ENCODE measurements at regions not wholly inside any gene's neighbourhood (a gene's known extent, or its start where the extent isn't known, plus 50 kb on each side); places are given as distances from the start of the nearest gene placed in this dataset.

DNA sequence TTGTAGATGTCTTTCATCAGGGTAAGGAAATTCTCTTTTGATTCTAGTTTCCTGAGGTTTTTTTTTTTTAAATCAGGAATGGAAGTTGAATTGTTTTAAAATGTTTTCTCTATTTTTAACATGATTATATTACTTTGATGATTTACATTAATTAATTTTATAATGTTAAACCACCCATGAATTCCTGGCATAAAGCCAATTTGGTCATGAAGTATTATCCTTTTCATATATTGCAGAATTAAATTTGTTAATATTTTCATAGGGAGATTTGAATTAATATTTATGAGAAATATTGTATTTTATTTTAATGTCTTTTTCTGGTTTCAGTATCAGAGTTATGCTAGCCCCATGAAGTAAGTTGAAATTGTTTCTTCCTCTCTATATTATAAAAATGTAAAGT is 144.6 kb downstream of the MAIP1 start:
- H3K36me3 Mint-ChIP-seq: no peaks in the 10 kb centered on the region
- Histone ChIP-seq H3K4me2 (no peak overlapping the region), H3K27me3 (no peaks in the 10 kb centered on the region), H3K4me3 (no peak overlapping the region), H3F3A (ENCODE audit: low read depth) (no peaks in the 10 kb centered on the region), H4K20me1 (ENCODE audit: low read depth) (no peaks in the 10 kb centered on the region), H2AFZ (replicated peaks) (no peak overlapping the region), H3K4me1 (peaks cover 4% of the 10 kb centered on the region), H3K27ac (no peak overlapping the region), H3K9me3 (ENCODE audit: low read depth) (no peaks in the 10 kb centered on the region), H3K79me2 (ENCODE audit: low read depth) (no peaks in the 10 kb centered on the region), H3K9ac (no peak overlapping the region), H3K36me3 (no peaks in the 10 kb centered on the region)
- no peaks in the 10 kb centered on the region for H3K27me3 Mint-ChIP-seq (ENCODE audit: insufficient read depth, low read depth)
- H3K9me3 Mint-ChIP-seq: no peaks in the 10 kb centered on the region
- TF ChIP-seq EZH2phosphoT487 (IDR thresholded peaks at IDR 0.05): no peak
- no peak for TF ChIP-seq EZH2 (IDR thresholded peaks at IDR 0.05)
- TF ChIP-seq, protein P1, sequence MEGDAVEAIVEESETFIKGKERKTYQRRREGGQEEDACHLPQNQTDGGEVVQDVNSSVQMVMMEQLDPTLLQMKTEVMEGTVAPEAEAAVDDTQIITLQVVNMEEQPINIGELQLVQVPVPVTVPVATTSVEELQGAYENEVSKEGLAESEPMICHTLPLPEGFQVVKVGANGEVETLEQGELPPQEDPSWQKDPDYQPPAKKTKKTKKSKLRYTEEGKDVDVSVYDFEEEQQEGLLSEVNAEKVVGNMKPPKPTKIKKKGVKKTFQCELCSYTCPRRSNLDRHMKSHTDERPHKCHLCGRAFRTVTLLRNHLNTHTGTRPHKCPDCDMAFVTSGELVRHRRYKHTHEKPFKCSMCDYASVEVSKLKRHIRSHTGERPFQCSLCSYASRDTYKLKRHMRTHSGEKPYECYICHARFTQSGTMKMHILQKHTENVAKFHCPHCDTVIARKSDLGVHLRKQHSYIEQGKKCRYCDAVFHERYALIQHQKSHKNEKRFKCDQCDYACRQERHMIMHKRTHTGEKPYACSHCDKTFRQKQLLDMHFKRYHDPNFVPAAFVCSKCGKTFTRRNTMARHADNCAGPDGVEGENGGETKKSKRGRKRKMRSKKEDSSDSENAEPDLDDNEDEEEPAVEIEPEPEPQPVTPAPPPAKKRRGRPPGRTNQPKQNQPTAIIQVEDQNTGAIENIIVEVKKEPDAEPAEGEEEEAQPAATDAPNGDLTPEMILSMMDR (IDR thresholded peaks at IDR 0.05): no peak
- no peak overlapping the region for H3K27ac Mint-ChIP-seq
- H3K4me1 Mint-ChIP-seq: peaks cover 5% of the 10 kb centered on the region
- H3K4me3 Mint-ChIP-seq: no peak overlapping the region
- DNase-seq (ENCODE audit: low spot score): no peak

DNA sequence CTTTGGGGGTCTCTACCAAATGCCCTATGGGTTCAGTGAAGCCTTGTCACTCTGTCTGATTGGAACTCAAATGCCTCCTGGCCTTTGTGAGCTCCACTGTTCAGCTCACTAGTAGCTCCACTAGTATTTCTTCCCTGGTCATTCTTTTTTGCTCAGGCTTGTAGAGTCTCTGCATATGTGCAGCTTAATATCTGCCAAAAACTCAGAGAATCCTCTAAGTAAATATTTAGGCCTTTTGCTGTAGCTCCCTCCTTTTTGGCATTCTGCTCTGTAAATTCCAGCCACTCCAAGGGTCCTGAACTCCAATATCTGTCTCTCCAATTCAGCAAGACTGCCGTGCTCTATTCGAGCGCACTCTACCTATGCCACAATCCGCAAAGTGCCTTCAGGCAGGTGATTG is 146.5 kb downstream of the MAIP1 start:
- no peaks in the 10 kb centered on the region for H3K36me3 Mint-ChIP-seq
- Histone ChIP-seq H2AFZ (replicated peaks) (peak overlapping the region; percentile 95), H3K27ac (no peak overlapping the region), H3K9ac (no peak overlapping the region), H3K4me3 (no peak overlapping the region), H3K4me1 (peaks cover 4% of the 10 kb centered on the region), H4K20me1 (ENCODE audit: low read depth) (no peaks in the 10 kb centered on the region), H3K27me3 (no peaks in the 10 kb centered on the region), H3F3A (ENCODE audit: low read depth) (no peaks in the 10 kb centered on the region), H3K4me2 (no peak overlapping the region), H3K79me2 (ENCODE audit: low read depth) (no peaks in the 10 kb centered on the region), H3K36me3 (no peaks in the 10 kb centered on the region), H3K9me3 (ENCODE audit: low read depth) (no peaks in the 10 kb centered on the region)
- no peak overlapping the region for H3K27ac Mint-ChIP-seq
- no peak overlapping the region for H3K4me3 Mint-ChIP-seq
- no peaks in the 10 kb centered on the region for H3K4me1 Mint-ChIP-seq
- DNase-seq (ENCODE audit: low spot score): no peak
- H3K9me3 Mint-ChIP-seq: no peaks in the 10 kb centered on the region
- peaks cover 1% of the 10 kb centered on the region for H3K27me3 Mint-ChIP-seq (ENCODE audit: insufficient read depth, low read depth)
- TF ChIP-seq EZH2phosphoT487 (IDR thresholded peaks at IDR 0.05) (no peak), EZH2 (IDR thresholded peaks at IDR 0.05) (no peak)
- TF ChIP-seq, protein P1 (IDR thresholded peaks at IDR 0.05): no peak

DNA sequence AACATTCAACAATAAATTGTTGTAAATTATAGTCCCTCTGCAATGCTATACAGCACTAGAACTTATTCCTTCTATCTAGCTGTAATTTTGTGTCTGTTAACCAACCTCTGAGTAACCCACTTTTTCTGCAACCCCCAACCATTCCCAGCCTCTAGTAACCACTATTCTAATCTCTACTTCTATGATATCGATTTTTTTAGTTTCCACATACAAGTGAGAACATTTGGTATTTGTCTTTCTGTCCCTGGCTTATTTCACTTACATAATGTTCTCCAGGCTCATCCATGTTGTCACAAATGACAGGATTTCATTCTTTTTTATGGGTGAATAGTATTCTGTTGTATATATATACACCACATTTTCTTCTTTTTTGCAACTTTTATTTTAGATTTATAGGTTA is 147.6 kb downstream of the MAIP1 start:
- no peaks in the 10 kb centered on the region for H3K36me3 Mint-ChIP-seq
- H3K9me3 Mint-ChIP-seq: no peaks in the 10 kb centered on the region
- H3K27ac Mint-ChIP-seq: no peak overlapping the region

More for the DNA sequence above, 147.6 kb downstream of the MAIP1 start:
- Histone ChIP-seq H3K4me2 (no peak overlapping the region), H4K20me1 (ENCODE audit: low read depth) (no peaks in the 10 kb centered on the region), H3K36me3 (no peaks in the 10 kb centered on the region), H3K27ac (no peak overlapping the region), H3K9me3 (ENCODE audit: low read depth) (no peaks in the 10 kb centered on the region), H3F3A (ENCODE audit: low read depth) (no peaks in the 10 kb centered on the region), H3K4me3 (no peak overlapping the region), H3K27me3 (no peaks in the 10 kb centered on the region), H2AFZ (replicated peaks) (no peak overlapping the region), H3K9ac (no peak overlapping the region), H3K79me2 (ENCODE audit: low read depth) (no peaks in the 10 kb centered on the region), H3K4me1 (peaks cover 4% of the 10 kb centered on the region)
- no peak for DNase-seq (ENCODE audit: low spot score)
- Mint-ChIP-seq H3K4me1 (no peaks in the 10 kb centered on the region), H3K4me3 (no peak overlapping the region), H3K27me3 (ENCODE audit: insufficient read depth, low read depth) (peaks cover 2% of the 10 kb centered on the region)
- TF ChIP-seq, protein P1 (IDR thresholded peaks at IDR 0.05): no peak
- TF ChIP-seq EZH2phosphoT487 (IDR thresholded peaks at IDR 0.05) (no peak), EZH2 (IDR thresholded peaks at IDR 0.05) (no peak)
